HG02938 (cell line): ENCODE measurements at regions not wholly inside any gene's neighbourhood (a gene's known extent, or its start where the extent isn't known, plus 50 kb on each side); places are given as distances from the start of the nearest gene placed in this dataset.

Experiments
- ATAC-seq: cut with Tn5 transposase; IDR thresholded peaks from one replicate; pipeline ENCODE4 v1.9.1; 2021; ENCODE audit warnings: mild to moderate bottlenecking, moderate library complexity; ENCODE audit not compliant: unreplicated experiment

DNA sequence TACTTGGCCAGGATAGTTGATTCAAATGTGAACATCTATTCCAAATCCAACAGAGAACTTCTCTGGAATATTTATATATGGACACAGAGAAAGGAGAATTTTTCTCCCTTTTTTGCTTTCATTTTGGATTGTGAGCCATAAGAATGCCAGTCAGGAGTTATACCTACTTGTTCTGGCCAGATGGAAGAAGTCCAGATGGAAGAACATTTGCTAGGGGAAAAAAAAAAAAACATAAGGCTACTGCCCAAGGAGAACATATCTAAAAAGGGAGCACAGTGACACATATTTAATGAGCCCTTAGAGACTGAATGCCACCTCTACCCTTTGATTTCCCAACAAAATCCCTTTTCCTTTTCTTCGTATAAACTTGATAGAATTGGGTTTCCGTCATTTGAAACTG, 61.7 kb upstream of the PPP2R2B start:
- ATAC-seq: no peak

DNA sequence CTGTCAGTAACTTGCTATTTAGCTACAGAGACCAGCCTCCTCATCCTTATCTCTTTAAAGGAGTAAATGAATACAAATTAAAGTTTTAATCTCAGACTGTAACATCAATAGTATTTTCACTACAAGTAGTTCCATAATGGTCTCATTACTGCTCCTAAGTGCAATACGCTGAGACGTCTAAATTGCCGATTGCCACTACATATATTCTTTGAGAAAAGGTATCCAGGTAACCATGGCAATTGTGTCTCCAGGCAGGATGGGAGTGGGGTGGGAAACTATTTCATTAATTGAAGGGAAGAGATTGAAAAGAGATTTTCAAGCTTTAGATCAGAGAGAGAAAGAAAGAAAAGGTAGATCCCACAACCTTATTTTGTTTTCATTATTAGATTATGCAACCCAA, 65.5 kb upstream of the PPP2R2B start:
- ATAC-seq: no peak

DNA sequence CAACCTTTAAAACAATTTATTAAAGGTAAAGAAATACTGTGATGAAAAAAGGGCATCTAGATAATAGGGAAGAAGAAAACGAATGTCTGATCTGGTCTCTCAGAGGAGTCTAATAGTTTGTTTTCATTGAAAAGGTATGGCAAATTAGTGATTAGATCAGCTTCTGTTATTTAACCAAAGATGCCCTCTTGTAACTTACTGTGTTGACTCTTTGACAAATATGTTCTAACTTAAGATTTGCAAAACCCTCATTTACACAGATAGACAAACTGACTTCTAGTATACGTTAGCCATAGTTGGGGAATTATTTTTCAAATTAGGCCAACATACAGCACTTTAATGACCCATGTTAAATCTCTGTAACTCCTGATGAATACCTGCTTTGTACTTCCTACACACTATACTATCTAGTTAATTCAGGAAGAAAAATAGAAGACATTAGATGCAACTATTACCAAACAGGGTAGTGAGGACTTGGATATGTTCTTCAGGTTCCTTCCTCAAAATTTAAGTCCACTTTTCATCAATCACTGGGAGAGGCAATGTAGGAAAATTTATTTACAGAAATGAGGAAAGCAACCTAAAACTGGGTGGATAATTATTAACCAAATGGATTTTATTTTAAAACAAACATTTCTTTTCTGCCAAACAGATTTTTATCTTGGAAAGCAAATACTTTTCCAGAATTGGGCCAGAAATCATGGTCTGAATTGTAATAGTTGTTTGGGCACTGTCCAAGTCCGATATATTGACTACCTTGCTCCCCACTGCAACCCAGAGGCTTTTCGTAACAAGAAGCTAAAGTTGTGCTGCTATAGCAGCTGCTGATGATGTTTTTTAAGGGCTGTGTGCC, 66.4 kb upstream of the PPP2R2B start:
- no peak for ATAC-seq

DNA sequence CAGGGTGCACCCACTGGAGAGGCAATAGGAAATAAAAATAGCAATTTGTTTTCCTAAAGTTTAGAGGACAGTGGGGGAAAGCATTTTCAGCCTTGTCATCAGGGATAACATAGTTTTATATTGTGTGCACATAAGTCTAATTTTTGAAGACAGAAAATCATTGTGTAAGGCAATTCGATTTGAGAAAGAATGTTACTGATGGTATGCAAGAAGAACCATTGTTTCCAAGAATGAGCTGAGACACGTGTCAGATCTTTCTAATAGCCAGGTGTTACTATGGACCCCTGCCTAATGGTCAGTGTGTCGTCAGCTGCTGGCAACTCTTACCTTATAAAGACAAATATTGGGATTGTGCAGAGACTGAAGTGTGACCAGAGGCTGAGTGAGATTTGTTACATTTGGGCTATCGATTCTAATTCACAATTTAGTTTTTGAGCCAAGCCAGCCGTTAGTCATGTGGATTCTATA, 67.1 kb upstream of the PPP2R2B start:
- ATAC-seq: no peak

DNA sequence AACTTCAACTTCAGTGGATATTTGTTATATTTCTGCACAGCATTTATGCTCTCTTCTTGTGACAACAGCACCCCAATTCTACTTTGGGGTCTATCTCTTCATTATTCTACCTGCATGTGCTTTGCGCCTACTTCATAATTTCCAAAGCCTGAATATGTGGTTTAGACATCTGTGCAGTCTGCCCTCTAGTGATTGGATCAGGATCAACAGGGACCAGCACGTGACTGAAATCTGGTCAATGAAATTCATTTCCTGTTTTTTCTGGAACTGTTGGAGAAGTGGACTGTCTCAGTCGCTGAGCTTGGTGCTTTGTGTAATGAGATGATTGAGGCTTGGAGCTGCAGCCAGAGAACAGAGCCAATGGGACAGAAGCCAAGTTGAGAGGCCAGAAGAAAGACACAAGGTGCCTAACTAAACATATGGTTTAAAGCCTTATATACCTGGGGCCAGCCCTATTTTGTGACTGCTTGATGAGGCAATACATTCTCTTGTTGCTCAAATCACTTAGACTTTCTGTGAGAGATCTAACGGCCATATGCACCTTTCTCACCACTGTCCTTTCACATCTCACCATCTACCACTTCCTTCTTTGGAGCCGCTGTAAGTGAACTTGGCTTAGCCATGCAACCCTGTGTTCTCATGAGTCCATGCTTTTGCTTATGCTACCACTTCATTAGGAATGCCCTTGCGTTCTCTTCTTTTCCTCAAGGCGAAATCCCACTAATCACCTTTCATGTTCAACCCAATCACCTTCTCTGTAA, 68.8 kb upstream of the PPP2R2B start:
- peak; percentile 60 for ATAC-seq

DNA sequence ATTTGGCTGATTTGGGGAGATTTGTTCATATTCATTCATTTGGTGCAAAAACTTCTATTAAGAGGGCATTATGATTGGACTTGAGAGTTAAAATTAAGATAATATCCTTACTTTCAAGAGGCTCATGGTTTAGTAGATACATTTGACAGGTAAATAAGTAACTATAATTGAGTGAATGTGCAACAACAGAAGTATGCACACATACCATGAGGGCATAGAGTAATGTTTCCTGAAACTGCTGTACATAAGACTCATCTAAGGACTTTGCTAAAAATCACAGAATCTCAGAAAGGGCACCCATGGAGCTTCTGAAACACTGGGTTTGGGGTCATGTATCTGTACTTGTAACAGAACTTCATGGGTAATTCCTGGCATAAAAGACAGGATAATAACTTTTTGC, 70.1 kb upstream of the PPP2R2B start:
- ATAC-seq: no peak

DNA sequence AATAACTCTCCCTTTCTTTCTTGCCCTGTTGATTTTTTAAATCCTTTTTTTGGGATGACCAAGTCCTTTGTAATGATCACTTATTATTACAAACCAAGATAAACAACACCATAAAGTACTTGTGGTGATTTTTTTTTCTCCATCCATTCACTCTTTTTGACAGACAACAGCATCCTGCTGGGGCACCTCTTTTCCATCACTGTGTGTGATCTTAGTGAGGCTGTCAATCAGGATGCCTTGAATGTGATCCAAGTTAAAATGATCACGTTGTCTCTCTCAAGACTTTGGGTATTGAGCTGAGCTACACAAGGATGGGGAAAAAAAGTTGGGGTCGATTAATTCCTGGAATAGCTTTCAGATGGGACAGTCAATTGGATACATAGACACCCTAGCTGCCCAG, 73.6 kb upstream of the PPP2R2B start:
- ATAC-seq: no peak

DNA sequence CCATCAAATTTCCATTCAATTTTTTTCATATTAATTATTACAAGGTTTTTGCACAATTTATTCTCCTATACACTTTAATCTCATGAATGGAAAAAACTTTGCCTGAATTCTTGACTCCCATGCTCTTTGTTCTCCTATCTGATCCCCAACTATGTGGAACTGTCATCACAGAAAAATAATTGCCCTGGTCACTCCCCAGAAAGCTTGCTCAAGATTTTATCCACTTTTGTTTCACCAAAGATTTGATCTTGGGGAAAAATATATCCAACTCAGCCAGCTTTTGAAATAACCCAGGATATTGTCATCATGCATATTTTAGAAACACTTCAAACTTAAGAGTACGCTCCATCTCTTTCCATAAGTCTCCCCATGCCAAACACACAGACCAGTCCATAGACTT, 77.7 kb upstream of the PPP2R2B start:
- ATAC-seq: no peak

DNA sequence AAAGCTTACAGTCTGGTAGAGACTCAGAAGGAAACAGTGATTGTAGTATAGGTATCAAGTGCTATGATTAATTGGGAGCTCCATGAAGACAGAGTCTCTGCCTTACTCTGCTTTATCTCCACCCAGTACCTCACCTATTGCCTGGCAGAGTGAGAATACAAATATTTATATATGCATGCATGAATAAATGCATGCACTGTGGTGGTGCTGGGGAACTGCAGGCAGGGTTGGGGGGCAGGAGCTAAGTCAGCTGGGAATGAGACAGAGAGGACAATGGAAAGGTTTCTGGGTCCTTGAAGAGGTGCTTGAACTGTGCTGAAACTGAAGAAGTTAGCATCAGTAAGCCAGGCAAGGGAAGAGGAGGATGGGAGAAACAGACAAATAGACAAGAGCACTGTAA, 80.8 kb upstream of the PPP2R2B start:
- ATAC-seq: no peak

DNA sequence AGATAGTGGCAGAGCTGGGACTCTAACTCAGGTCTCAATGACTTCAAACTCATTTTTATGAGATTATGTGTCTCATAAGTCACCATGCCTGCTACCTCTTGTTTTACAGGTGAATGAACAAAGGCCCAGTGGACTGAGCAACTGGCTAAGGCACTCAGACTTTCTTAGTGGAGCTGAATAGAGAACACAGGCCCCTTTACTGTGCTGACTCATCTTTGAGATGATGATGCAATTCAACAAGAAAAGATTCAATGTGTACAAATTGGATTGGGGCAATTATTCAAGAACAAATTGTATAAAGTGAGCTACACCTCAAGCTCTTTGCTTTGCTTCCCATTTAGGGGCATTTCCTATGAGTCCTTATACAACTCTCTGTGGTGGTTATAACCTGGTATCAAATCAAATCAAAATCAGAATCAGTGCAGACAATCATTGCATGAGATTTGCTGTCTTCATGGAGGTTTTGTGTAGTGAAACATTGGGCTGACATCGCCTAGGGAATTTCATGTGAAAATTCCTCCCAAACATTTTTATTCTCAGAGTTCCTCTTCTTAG, 84.3 kb upstream of the PPP2R2B start:
- ATAC-seq: no peak

DNA sequence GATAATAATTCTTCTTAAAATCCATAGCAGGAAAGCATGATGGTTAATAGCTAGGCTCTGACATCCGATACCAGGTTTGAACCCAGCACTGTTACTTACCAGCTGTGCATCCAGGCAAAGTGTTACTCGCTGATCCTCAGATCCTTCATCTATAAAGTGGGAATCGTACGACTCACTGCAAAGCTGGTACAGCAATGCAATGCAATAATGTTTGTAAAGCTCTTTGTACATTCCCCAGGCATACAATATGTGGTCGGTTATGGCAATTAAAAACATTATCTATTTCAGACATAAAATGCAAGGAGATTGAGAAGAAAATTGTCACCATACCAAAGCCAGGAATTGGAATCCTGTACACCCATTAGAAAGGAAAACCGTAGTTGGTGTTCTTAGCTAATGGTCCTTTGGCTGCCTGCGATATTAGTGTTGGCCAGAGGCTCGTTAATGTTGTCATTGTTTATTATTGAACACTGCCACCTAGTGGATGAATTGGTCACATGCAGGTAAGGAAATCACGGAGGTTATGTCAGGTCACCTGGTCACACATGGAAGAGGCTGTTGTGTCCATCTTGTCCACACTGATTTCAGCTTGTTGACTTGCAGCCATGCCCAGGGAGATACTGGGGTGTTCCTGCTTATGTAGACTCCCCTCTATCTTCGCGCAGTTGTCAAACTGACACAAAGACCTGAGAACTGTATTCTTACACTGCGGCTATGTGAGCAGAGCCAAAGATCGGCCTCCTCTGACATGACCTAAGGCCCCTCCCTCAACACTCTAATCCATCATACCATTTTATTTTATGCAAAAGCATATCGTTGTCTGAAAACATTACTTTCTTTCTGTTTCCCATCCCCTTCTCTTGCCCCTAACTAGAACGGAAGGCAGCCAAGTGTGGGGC, 87.5 kb upstream of the PPP2R2B start:
- peak; percentile 99 for ATAC-seq

DNA sequence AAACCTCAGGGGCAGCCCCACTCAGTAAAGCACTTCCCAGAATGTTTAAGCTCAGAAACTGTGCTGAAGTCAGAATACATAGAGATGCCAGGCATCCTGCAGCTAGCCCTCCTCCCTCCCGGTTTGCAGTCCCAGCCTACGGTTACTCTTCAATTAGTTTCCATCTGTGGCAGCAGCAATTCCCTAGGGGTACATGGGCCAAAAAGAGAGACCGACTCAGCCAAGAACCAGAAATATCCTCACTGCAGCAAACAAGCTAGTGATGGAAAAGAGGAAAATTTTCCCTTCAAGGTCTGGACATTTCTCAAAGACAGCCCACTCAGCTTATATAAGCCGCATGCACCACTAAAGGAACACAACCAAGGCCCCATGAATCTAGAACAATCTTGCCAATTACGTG, 89.1 kb upstream of the PPP2R2B start:
- ATAC-seq: no peak

DNA sequence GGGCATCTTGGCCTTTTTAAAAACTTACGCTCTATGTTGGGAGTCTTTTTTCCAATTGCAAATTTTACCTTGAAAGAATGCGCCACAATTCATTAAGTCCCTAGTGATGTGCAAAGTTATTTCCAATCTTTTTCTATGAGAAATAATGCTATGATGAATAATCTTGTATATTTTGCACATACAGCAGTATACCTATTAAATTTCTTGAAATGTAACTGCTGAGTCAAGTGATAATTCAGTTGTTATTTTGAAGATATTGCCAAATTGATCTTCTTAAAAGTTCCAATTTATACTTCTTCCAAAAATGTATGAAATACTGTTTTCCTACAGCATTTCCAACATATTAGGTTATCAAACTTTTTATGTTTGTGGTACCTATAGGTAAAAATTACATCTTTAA, 92.8 kb upstream of the PPP2R2B start:
- no peak for ATAC-seq

DNA sequence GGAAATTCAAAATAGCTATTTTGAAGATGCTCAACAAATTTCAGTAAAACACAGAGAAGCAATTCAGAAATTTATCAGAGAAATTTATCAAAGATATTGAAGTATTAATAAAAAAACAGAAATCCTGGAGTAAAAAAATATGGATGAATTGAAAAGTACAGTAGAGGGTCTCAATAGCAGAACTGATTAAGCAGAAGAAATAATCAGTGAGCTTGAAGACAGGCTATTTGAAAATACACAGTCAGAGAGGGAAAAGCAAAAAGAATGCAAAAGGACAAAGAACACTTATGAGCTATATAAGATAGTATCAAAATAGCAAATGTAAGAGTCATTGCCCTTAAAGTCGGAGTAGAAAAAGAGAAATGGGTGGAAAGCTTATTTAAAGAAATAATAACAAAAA, 107.9 kb upstream of the PPP2R2B start:
- ATAC-seq: no peak

DNA sequence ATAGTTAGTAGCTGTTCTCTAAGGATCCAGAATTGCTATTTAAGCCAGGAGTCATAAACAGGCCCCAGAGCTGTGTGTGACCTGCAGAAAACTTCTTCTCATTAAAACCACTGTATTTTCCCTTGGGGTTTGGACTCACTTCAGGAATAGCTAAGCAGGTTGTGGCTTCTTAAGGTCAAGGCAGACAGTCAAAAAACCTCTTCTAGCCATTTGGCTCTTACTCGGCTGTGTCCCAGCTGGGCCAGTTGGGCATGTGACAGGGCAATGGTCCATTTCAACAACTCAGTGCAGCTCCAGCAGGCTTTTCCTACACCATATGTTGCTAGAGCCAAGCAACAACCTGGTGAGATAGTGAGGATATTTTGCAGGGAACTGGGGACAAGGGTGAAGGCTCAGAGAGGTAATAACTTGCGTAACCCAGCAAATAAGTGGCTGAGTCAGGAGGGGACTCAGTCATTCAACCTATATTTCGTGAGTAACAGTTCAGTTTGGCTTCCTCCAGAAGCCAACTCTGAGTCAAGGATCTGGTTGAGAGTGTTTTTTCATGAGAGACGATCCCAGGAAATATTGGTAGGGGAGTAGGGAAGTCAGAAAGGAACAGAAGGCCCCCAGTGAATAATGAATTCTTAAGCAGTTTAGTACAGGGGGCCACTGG, 115.4 kb upstream of the PPP2R2B start:
- no peak for ATAC-seq

DNA sequence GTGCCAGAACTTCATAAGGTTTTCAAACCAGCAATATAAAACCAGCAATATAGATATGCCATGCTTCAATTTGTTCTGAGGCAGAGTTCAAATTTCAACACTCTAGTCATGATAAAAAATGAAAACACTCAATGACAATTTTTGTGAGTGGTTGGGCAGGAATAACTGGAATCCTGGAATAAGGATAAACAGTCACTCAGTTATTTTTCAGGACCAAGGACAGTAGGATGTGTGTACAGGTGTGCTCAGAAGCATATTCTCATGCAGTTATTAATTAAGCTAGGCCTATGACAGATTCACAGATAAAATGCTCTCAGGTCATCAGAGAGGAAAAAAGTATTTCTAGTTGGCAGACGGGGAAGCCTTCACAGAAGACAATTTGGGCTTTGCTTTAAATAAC, 117.3 kb upstream of the PPP2R2B start:
- no peak for ATAC-seq

DNA sequence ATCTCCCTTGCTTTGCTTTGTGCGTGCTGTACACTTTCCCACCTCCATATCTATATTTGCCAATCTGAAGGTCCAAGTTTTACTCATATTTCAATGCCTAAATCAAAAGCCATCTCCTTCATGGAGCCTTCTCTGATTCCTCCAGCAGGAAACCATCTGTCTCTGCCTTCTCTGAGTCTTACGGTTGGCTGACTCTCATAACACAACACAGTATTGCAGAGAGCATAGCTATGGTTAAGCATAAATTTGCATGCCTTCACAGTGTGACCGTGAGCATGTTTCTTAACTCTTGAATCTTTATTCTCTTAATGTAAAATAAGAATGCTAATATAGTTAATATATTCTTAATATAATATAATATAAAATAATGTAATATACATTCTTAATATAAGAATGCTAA, 136.8 kb upstream of the PPP2R2B start:
- ATAC-seq: no peak

DNA sequence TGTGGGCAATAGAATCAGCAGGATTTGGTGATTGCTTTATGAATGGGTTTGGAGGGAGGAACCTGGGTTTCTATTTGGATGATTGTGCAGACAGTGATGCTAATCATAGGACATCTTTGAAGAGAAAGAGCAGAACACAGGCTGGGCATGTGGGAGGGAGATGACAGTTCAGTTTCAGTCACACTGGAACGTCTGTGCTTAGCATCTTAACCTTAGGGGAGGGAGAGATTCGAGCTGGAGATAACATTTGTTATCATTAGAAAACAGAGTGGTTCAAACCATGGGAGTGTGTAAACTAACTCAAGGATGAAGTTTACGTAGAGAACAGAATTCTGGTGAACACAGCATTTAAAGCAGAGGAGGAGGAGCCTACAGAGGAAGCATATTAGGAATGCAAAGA, 138.6 kb upstream of the PPP2R2B start:
- ATAC-seq: no peak

DNA sequence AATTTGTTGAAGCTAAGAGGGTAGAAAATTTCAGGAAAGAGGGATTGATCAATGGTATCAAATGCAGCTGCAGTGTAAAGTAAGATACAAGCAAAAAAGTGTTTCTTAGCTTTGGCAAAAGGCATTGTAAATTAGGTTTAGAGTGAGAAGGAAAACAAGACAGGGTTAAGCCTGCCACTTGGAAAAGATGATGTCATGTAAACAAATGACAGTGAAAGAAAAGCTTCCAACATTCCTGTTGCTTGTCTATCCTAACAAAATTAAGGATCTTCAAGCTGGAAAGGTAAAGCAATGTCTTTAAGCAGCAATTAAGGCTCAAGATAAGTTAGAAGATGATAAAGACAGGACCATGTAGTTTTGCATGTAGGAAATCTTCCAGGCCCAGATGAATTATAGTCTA, 139.1 kb upstream of the PPP2R2B start:
- no peak for ATAC-seq

DNA sequence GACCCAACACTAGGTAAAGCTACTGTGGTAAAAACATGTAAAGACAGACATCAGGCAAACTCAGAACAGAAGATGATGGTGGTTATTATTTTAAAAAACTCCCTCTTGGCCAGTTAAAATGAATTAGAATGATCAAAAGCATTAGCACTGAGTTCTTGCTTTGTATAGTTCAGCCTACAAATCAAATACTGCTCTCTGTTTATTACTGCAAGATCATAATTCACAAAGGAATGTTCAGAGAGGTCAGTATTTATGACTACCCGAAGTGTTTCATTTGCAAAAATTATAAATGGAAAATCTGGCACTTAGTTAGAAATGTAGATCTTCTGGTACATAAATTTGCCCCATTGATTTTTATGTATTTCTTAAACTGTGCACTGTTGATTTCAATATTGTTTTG, 140.3 kb upstream of the PPP2R2B start:
- ATAC-seq: no peak
